ENCODE measurements at regions not wholly inside any gene's neighbourhood (a gene's known extent, or its start where the extent isn't known, plus 50 kb on each side); places are given as distances from the start of the nearest gene placed in this dataset.

GRCh38 chr5:124678922-124679519, 67.4 kb downstream of the ZNF608 start:
- dilution Hi-C loops (cut with MboI; ENCODE audit: extremely low pct_ligation_motif_present, low sequenced_read_pairs) (no loop called here), intact Hi-C loops (cut with micrococcal nuclease) (no loop called here)
- BruUV-seq (replicated peaks): no TSS peak
- Histone ChIP-seq H4K20me1 (replicated peaks; ENCODE audit: control insufficient read depth, extremely low read depth, insufficient read depth, low read length) (no peaks in the 10 kb centered on the region), H3K27ac (ENCODE audit: insufficient read depth, low read depth, low read length) (no peak overlapping the region), H3K9me1 (replicated peaks; ENCODE audit: control insufficient read depth, extremely low read depth, insufficient read depth, low read length) (no peaks in the 10 kb centered on the region), H3K4me3 (replicated peaks in 1 of 3; ENCODE audit: insufficient read depth in 1 of 3, low read depth in 1 of 3, low read length in 3 of 3) (no peak overlapping the region), H3K79me2 (ENCODE audit: control insufficient read depth, insufficient read depth, low read length) (no peaks in the 10 kb centered on the region), H3K4me2 (ENCODE audit: insufficient read depth, low read length) (no peak overlapping the region), H3K9ac (replicated peaks; ENCODE audit: extremely low read depth, insufficient read depth, low read length) (no peak overlapping the region), H2AFZ (ENCODE audit: low read depth, low read length) (no peak overlapping the region), H3K9me3 (replicated peaks; ENCODE audit: control insufficient read depth, insufficient read depth, low read length) (no peaks in the 10 kb centered on the region), H3K27me3 (ENCODE audit: control insufficient read depth in 2 of 2, insufficient read depth in 2 of 2, low read length in 2 of 2) (no peaks in the 10 kb centered on the region), H3K36me3 (ENCODE audit: control insufficient read depth in 2 of 2, extremely low read depth in 1 of 2, insufficient read depth in 2 of 2, low read length in 2 of 2) (peaks cover 0 to 1% of the 10 kb centered on the region in 2 experiments), H3K4me1 (ENCODE audit: control insufficient read depth, extremely low read depth, insufficient read depth, low read length) (no peaks in the 10 kb centered on the region)
- ChIA-PET CTCF (interaction anchor here (1.1 to 1.3 kb wide), 2 partner anchors 24 to 69 kb away, joined by 3 read pairs; no protein-coding TSS in a partner anchor), POLR2A (no interaction called here)
- DNase-seq (ENCODE audit: low read depth, low spot score): no peak
- TF ChIP-seq POLR2A (IDR thresholded peaks at IDR 0.05; ENCODE audit: low read depth, low read length): no peak
- no peak for TF ChIP-seq JUN (IDR thresholded peaks at IDR 0.05; ENCODE audit: borderline replicate concordance, insufficient read depth, insufficient read length, low read depth)
- TF ChIP-seq GATA2 (IDR thresholded peaks at IDR 0.05; ENCODE audit: insufficient read depth, insufficient read length, low read depth, low read length): no peak
- no peak for TF ChIP-seq CTCF (IDR thresholded peaks at IDR 0.05; ENCODE audit: extremely low read depth in 1 of 2, insufficient read depth in 1 of 2, low read depth in 1 of 2, low read length in 2 of 2)
- no peak for TF ChIP-seq POLR2AphosphoS5 (IDR thresholded peaks at IDR 0.05; ENCODE audit: insufficient read depth, low read depth, low read length)
- no peak for FAIRE-seq

GRCh38 chr5:124678468-124678867, 68.0 kb downstream of the ZNF608 start:
- H3K79me2 ChIP-seq (ENCODE audit: control insufficient read depth, insufficient read depth, low read length): no peaks in the 10 kb centered on the region
- dilution Hi-C loops (cut with MboI; ENCODE audit: extremely low pct_ligation_motif_present, low sequenced_read_pairs): no loop called here
- no peak overlapping the region for H3K9ac ChIP-seq (replicated peaks; ENCODE audit: extremely low read depth, insufficient read depth, low read length)
- DNase-seq (ENCODE audit: low read depth, low spot score) (no peak), FAIRE-seq (no peak)
- ChIA-PET CTCF (interaction anchor here (1.1 kb wide), 1 partner anchor 69 kb away, joined by 3 read pairs; no protein-coding TSS in a partner anchor), POLR2A (no interaction called here)
- H3K36me3 ChIP-seq (ENCODE audit: control insufficient read depth in 2 of 2, extremely low read depth in 1 of 2, insufficient read depth in 2 of 2, low read length in 2 of 2): peaks cover 0 to 1% of the 10 kb centered on the region in 2 experiments
- no peaks in the 10 kb centered on the region for H3K9me3 ChIP-seq (replicated peaks; ENCODE audit: control insufficient read depth, insufficient read depth, low read length)
- no peaks in the 10 kb centered on the region for H3K27me3 ChIP-seq (ENCODE audit: control insufficient read depth in 2 of 2, insufficient read depth in 2 of 2, low read length in 2 of 2)
- H3K4me3 ChIP-seq (replicated peaks in 1 of 3; ENCODE audit: insufficient read depth in 1 of 3, low read depth in 1 of 3, low read length in 3 of 3): no peak overlapping the region
- no peaks in the 10 kb centered on the region for H3K9me1 ChIP-seq (replicated peaks; ENCODE audit: control insufficient read depth, extremely low read depth, insufficient read depth, low read length)
- intact Hi-C loops (cut with micrococcal nuclease): no loop called here
- TF ChIP-seq CTCF (IDR thresholded peaks at IDR 0.05; ENCODE audit: extremely low read depth in 1 of 2, insufficient read depth in 1 of 2, low read depth in 1 of 2, low read length in 2 of 2) (no peak), MAX (IDR thresholded peaks at IDR 0.05; ENCODE audit: insufficient read depth, insufficient read length) (no peak), EZH2 (IDR thresholded peaks at IDR 0.05; ENCODE audit: borderline replicate concordance, low read depth, low read length, severe bottlenecking) (no peak), POLR2AphosphoS5 (IDR thresholded peaks at IDR 0.05; ENCODE audit: insufficient read depth, low read depth, low read length) (no peak), POLR2A (IDR thresholded peaks at IDR 0.05; ENCODE audit: low read depth, low read length) (no peak), FOS (IDR thresholded peaks at IDR 0.05; ENCODE audit: borderline replicate concordance, insufficient read depth, low read length) (no peak)
- no peak overlapping the region for H2AFZ ChIP-seq (ENCODE audit: low read depth, low read length)
- H3K4me2 ChIP-seq (ENCODE audit: insufficient read depth, low read length): no peak overlapping the region
- no peaks in the 10 kb centered on the region for H3K4me1 ChIP-seq (ENCODE audit: control insufficient read depth, extremely low read depth, insufficient read depth, low read length)
- no peaks in the 10 kb centered on the region for H4K20me1 ChIP-seq (replicated peaks; ENCODE audit: control insufficient read depth, extremely low read depth, insufficient read depth, low read length)
- BruUV-seq (replicated peaks): no TSS peak
- H3K27ac ChIP-seq (ENCODE audit: insufficient read depth, low read depth, low read length): no peak overlapping the region

Data from endothelial cell of umbilical vein (primary cell).